ENCODE measurements at regions not wholly inside any gene's neighbourhood (a gene's known extent, or its start where the extent isn't known, plus 50 kb on each side); places are given as distances from the start of the nearest gene placed in this dataset.

DNA sequence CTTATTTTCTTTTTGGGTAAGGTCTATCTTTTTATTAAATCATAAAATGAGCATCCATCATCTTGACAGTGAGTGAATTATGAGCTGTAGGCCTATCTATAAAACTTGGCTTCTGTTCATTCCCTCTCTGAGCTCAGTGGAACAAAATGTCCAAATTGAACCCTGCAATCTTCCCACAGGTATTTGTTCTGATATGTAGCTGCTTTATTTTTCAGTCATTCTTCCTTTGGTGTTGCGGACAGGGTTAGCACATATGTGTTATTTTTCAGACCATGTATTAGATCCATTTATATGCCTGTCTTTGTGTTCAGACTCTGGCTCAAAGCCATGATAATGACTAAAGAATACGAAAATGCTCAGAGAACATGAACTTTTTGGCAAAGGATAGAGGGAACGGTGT is 201.6 kb upstream of the KIAA1217 start:
- DNase-seq (ENCODE audit: low read depth, low spot score) (no peak), ATAC-seq (no peak)
- Histone ChIP-seq H3K27me3 (ENCODE audit: insufficient read depth, low read length) (no peaks in the 10 kb centered on the region; the same call in 1 of the 2 replicates), H3K9ac (ENCODE audit: low read length) (no peak overlapping the region), H3K4me3 (replicated peaks in 1 of 2; ENCODE audit: low read depth in 1 of 2, low read length in 2 of 2) (no peak overlapping the region), H3K4me1 (ENCODE audit: control insufficient read depth in 1 of 2, insufficient read depth in 2 of 2, low read length in 2 of 2) (no peaks in the 10 kb centered on the region; a peak in 2 of 4 replicates), H3K79me2 (ENCODE audit: insufficient read depth, low read length) (no peaks in the 10 kb centered on the region), H3K9me3 (ENCODE audit: control insufficient read depth in 1 of 2, insufficient read depth in 1 of 2, low read depth in 1 of 2, low read length in 2 of 2) (no peaks in the 10 kb centered on the region), H3K4me2 (ENCODE audit: low read length) (no peak overlapping the region), H3K27ac (ENCODE audit: low read depth, low read length) (no peak overlapping the region), H3K9me2 (ENCODE audit: insufficient read depth) (no peaks in the 10 kb centered on the region), H2AFZ (ENCODE audit: low read depth, low read length, poor library complexity, severe bottlenecking) (no peak overlapping the region), H4K20me1 (ENCODE audit: insufficient read depth) (no peaks in the 10 kb centered on the region), H3K36me3 (ENCODE audit: control insufficient read depth in 1 of 2, insufficient read depth in 2 of 2, low read length in 2 of 2) (no peaks in the 10 kb centered on the region)
- no TSS peak for BruUV-seq (replicated peaks)
- ChIA-PET POLR2A (no interaction called here), CTCF (no interaction called here), RAD21 (ENCODE audit: low non-redundant PET in 1 of 2, low total read pairs in 2 of 2, uncharacterized antibody in 2 of 2, unreplicated experiment in 2 of 2) (no interaction called here)
- TF ChIP-seq EGR1 (IDR thresholded peaks at IDR 0.05; ENCODE audit: low read depth), result no peak
- TF ChIP-seq TCF7L2 (IDR thresholded peaks at IDR 0.05; ENCODE audit: borderline replicate concordance, extremely low read depth, insufficient read depth, insufficient read length), result no peak
- TF ChIP-seq ELF1 (IDR thresholded peaks at IDR 0.05; ENCODE audit: borderline replicate concordance, low read depth), result no peak
- no peak for TF ChIP-seq EZH2 (IDR thresholded peaks at IDR 0.05)
- no peak for TF ChIP-seq POLR2AphosphoS5 (IDR thresholded peaks at IDR 0.05; ENCODE audit: low read depth, low read length)
- no peak for TF ChIP-seq SRF (IDR thresholded peaks at IDR 0.05; ENCODE audit: low read depth)
- no peak for TF ChIP-seq CBX3 (IDR thresholded peaks at IDR 0.05; ENCODE audit: low read depth)
- intact Hi-C loops (cut with micrococcal nuclease), result no loop called here

DNA sequence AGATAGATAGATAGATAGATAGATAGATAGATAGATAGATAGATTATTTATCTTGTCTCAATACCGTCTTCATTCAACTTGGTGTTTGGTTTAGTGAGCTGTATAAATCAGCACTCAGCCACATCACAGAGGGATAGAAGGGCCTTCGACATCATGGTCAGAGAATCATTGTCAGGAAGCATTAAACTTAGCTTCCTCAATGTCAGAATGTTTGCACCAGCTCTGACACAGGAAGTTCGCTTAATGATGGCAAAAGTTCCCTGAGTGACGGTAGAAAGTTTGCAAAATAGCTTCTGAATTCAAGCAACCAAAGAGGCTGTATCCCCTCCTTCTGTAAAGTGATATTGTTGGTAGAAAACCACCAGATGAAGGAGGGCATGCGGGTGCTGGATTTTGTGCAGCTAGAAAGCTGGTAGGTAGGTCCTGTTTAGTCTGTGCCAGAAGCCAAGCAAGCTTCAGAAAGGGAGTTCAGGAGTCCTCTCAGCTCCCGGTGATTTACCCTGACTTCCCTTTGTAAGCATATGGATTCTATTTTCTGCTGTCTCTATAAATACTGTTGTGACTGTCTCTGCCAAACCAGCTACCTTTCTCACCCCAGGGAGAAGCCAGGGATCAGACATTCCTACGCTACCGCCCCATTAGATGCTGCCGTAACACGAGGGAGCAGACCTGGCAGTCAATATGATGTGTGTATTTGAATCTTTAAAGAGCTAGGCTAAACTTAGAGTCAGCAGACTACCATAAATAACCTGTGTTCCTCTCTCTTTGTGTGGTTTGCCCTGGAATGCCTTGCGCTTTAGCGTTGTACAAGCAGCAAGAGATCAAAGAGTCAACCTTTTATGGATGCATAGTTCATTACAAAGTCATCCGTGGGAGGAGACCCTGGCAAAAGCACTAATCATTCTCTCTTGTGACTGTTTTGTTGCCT is 200.5 kb upstream of the KIAA1217 start:
- intact Hi-C loops (cut with micrococcal nuclease), result no loop called here
- no peaks in the 10 kb centered on the region; the same call in 1 of the 2 replicates for H3K27me3 ChIP-seq (ENCODE audit: insufficient read depth, low read length)
- ChIA-PET CTCF (no interaction called here), POLR2A (no interaction called here), RAD21 (ENCODE audit: low non-redundant PET in 1 of 2, low total read pairs in 2 of 2, uncharacterized antibody in 2 of 2, unreplicated experiment in 2 of 2) (no interaction called here)
- no peaks in the 10 kb centered on the region for H3K9me3 ChIP-seq (ENCODE audit: control insufficient read depth in 1 of 2, insufficient read depth in 1 of 2, low read depth in 1 of 2, low read length in 2 of 2)
- no peaks in the 10 kb centered on the region for H4K20me1 ChIP-seq (ENCODE audit: insufficient read depth)
- no peak overlapping the region for H2AFZ ChIP-seq (ENCODE audit: low read depth, low read length, poor library complexity, severe bottlenecking)
- 0 out of 2 replicates have a peak, but pooled peaks have one; percentile 20 for ATAC-seq
- BruUV-seq (replicated peaks), result no TSS peak
- H3K4me3 ChIP-seq (replicated peaks in 1 of 2; ENCODE audit: low read depth in 1 of 2, low read length in 2 of 2), result no peak overlapping the region
- H3K27ac ChIP-seq (ENCODE audit: low read depth, low read length), result no peak overlapping the region
- DNase-seq (ENCODE audit: low read depth, low spot score), result no peak
- H3K36me3 ChIP-seq (ENCODE audit: control insufficient read depth in 1 of 2, insufficient read depth in 2 of 2, low read length in 2 of 2), result no peaks in the 10 kb centered on the region
- no peaks in the 10 kb centered on the region for H3K79me2 ChIP-seq (ENCODE audit: insufficient read depth, low read length)
- H3K9me2 ChIP-seq (ENCODE audit: insufficient read depth), result no peaks in the 10 kb centered on the region
- no peaks in the 10 kb centered on the region; a peak in 2 of 4 replicates for H3K4me1 ChIP-seq (ENCODE audit: control insufficient read depth in 1 of 2, insufficient read depth in 2 of 2, low read length in 2 of 2)
- H3K4me2 ChIP-seq (ENCODE audit: low read length), result no peak overlapping the region
- TF ChIP-seq ELF1 (IDR thresholded peaks at IDR 0.05; ENCODE audit: borderline replicate concordance, low read depth), result no peak
- TF ChIP-seq CBX3 (IDR thresholded peaks at IDR 0.05; ENCODE audit: low read depth), result no peak
- TF ChIP-seq, protein P1, sequence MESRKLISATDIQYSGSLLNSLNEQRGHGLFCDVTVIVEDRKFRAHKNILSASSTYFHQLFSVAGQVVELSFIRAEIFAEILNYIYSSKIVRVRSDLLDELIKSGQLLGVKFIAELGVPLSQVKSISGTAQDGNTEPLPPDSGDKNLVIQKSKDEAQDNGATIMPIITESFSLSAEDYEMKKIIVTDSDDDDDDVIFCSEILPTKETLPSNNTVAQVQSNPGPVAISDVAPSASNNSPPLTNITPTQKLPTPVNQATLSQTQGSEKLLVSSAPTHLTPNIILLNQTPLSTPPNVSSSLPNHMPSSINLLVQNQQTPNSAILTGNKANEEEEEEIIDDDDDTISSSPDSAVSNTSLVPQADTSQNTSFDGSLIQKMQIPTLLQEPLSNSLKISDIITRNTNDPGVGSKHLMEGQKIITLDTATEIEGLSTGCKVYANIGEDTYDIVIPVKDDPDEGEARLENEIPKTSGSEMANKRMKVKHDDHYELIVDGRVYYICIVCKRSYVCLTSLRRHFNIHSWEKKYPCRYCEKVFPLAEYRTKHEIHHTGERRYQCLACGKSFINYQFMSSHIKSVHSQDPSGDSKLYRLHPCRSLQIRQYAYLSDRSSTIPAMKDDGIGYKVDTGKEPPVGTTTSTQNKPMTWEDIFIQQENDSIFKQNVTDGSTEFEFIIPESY (IDR thresholded peaks at IDR 0.05; ENCODE audit: extremely low read depth, insufficient replicate concordance, low read length), result no peak
- no peak for TF ChIP-seq SRF (IDR thresholded peaks at IDR 0.05; ENCODE audit: low read depth)
- H3K9ac ChIP-seq (ENCODE audit: low read length), result no peak overlapping the region
